Chondrocyte (in vitro differentiated cells): ENCODE measurements at regions not wholly inside any gene's neighbourhood (a gene's known extent, or its start where the extent isn't known, plus 50 kb on each side); places are given as distances from the start of the nearest gene placed in this dataset.

Source experiments
- DNase-seq: peaks from one replicate; pipeline ENCODE4 v3.0.0; 2021; ENCODE audit warnings: mixed read lengths, low spot score
- H3K27ac Mint-ChIP-seq: one replicate; pipeline ENCODE4 v1.8.0; 2021; ENCODE audit warnings: mild to moderate bottlenecking, moderate library complexity, mixed read lengths; ENCODE audit not compliant: unreplicated experiment
- H3K27me3 Mint-ChIP-seq: 2 replicates; pipeline ENCODE4 v1.8.0; 2021; ENCODE audit warnings: low read depth, mixed read lengths
- H3K36me3 Mint-ChIP-seq: 2 replicates; pipeline ENCODE4 v1.8.0; 2021; ENCODE audit warnings: low read depth, mixed read lengths
- H3K4me1 Mint-ChIP-seq: 2 replicates; pipeline ENCODE4 v1.8.0; 2021; ENCODE audit warnings: low read depth, mild to moderate bottlenecking, mixed read lengths
- H3K4me3 Mint-ChIP-seq: one replicate; pipeline ENCODE4 v1.8.0; 2021; ENCODE audit warnings: mild to moderate bottlenecking, moderate library complexity, mixed read lengths; ENCODE audit not compliant: unreplicated experiment
- H3K9me3 Mint-ChIP-seq: 2 replicates; pipeline ENCODE4 v1.8.0; 2021; ENCODE audit warnings: low read depth, mixed read lengths
- CTCF ChIP-seq: fragments of 200-600 bp; sonication (generic); IDR thresholded peaks from 2 replicates; pipeline ENCODE4 v1.5.0; 2021; ENCODE audit warnings: antibody characterized with exemption, mild to moderate bottlenecking, moderate library complexity
- microRNA-seq: library from miRNA; unstranded; fragments of <30 nt; microRNA quantifications from one replicate; pipeline ENCODE4 v1.2.0, GENCODE V29; 2020; ENCODE audit warnings: borderline number of aligned reads

- DNase-seq = no peak
- no peak overlapping the region for H3K4me3 Mint-ChIP-seq
- H3K27ac Mint-ChIP-seq = no peak overlapping the region
- H3K4me1 Mint-ChIP-seq = no peaks in the 10 kb centered on the region
- peaks cover 5% of the 10 kb centered on the region for H3K9me3 Mint-ChIP-seq
- peaks cover 3% of the 10 kb centered on the region for H3K27me3 Mint-ChIP-seq
- TF ChIP-seq CTCF = no peak
- no peaks in the 10 kb centered on the region for H3K36me3 Mint-ChIP-seq
Measured at GRCh38 chr4:20641976-20642375, 58.3 kb upstream of the PACRGL start.

GRCh38 chr4:20643631-20644030 lies 56.6 kb upstream of the PACRGL start:
- Mint-ChIP-seq H3K4me3 (no peak overlapping the region), H3K27ac (no peak overlapping the region), H3K36me3 (no peaks in the 10 kb centered on the region), H3K27me3 (peaks cover 7% of the 10 kb centered on the region), H3K4me1 (no peaks in the 10 kb centered on the region), H3K9me3 (peaks cover 5% of the 10 kb centered on the region)
- no peak for DNase-seq
- no peak for TF ChIP-seq CTCF

GRCh38 chr4:20645236-20645635 lies 55.0 kb upstream of the PACRGL start:
- no peak for DNase-seq
- peaks cover 7% of the 10 kb centered on the region for H3K27me3 Mint-ChIP-seq
- no peaks in the 10 kb centered on the region for H3K4me1 Mint-ChIP-seq
- peaks cover 5% of the 10 kb centered on the region for H3K9me3 Mint-ChIP-seq
- H3K4me3 Mint-ChIP-seq = no peak overlapping the region
- no peaks in the 10 kb centered on the region for H3K36me3 Mint-ChIP-seq
- no peak overlapping the region for H3K27ac Mint-ChIP-seq
- TF ChIP-seq CTCF = no peak

GRCh38 chr4:20646287-20646686 lies 54.0 kb upstream of the PACRGL start:
- no peaks in the 10 kb centered on the region for H3K36me3 Mint-ChIP-seq
- no peak for DNase-seq
- peaks cover 7% of the 10 kb centered on the region for H3K27me3 Mint-ChIP-seq
- H3K4me1 Mint-ChIP-seq = no peaks in the 10 kb centered on the region
- TF ChIP-seq CTCF = no peak
- no peak overlapping the region for H3K4me3 Mint-ChIP-seq
- peaks cover 5% of the 10 kb centered on the region for H3K9me3 Mint-ChIP-seq
- H3K27ac Mint-ChIP-seq = no peak overlapping the region

Small RNA genes in the stretch of these regions (microRNA-seq; reads per million reads assigned to microRNA genes)
- 24.4 reads per million, percentile 39 among the genes with 10 or more reads in this experiment for gene MIR218-1
